ENCODE measurements at regions not wholly inside any gene's neighbourhood (a gene's known extent, or its start where the extent isn't known, plus 50 kb on each side); places are given as distances from the start of the nearest gene placed in this dataset.

- intact Hi-C loops (cut with DNase I), result no loop called here
- Histone ChIP-seq H3K9me3 (no peaks in the 10 kb centered on the region), H3K36me3 (no peaks in the 10 kb centered on the region), H3K4me3 (no peak overlapping the region), H3K4me1 (no peaks in the 10 kb centered on the region), H3K27me3 (no peaks in the 10 kb centered on the region), H3K27ac (no peak overlapping the region)
- no peak for DNase-seq (ENCODE audit: low spot score in 2 of 2)
- TF ChIP-seq CTCF (IDR thresholded peaks at IDR 0.05), result peak in 1 of 3 experiments; percentile 22
Measured at GRCh38 chr9:31119890-31120454, 1264.5 kb upstream of the ACO1 start.

GRCh38 chr9:31124389-31124788 lies 1260.1 kb upstream of the ACO1 start:
- TF ChIP-seq CTCF (IDR thresholded peaks at IDR 0.05), result no peak
- intact Hi-C loops (cut with DNase I), result no loop called here
- no peaks in the 10 kb centered on the region for H3K9me3 ChIP-seq
- no peak for DNase-seq (ENCODE audit: low spot score in 2 of 2)
- H3K4me1 ChIP-seq, result no peaks in the 10 kb centered on the region
- no peaks in the 10 kb centered on the region for H3K27me3 ChIP-seq
- no peak overlapping the region for H3K4me3 ChIP-seq
- H3K36me3 ChIP-seq, result no peaks in the 10 kb centered on the region
- H3K27ac ChIP-seq, result no peak overlapping the region

- Histone ChIP-seq H3K27me3 (no peaks in the 10 kb centered on the region), H3K9me3 (no peaks in the 10 kb centered on the region), H3K4me1 (no peaks in the 10 kb centered on the region), H3K27ac (no peak overlapping the region), H3K4me3 (no peak overlapping the region), H3K36me3 (no peaks in the 10 kb centered on the region)
- intact Hi-C loops (cut with DNase I), result no loop called here
- no peak for DNase-seq (ENCODE audit: low spot score in 2 of 2)
- TF ChIP-seq CTCF (IDR thresholded peaks at IDR 0.05), result no peak
Measured at GRCh38 chr9:31135567-31135966, 1248.9 kb upstream of the ACO1 start.

GRCh38 chr9:31136524-31136923 lies 1247.9 kb upstream of the ACO1 start:
- Histone ChIP-seq H3K4me3 (no peak overlapping the region), H3K9me3 (no peaks in the 10 kb centered on the region), H3K36me3 (no peaks in the 10 kb centered on the region), H3K27me3 (no peaks in the 10 kb centered on the region), H3K4me1 (no peaks in the 10 kb centered on the region), H3K27ac (no peak overlapping the region)
- no peak for TF ChIP-seq CTCF (IDR thresholded peaks at IDR 0.05)
- intact Hi-C loops (cut with DNase I), result no loop called here
- no peak for DNase-seq (ENCODE audit: low spot score in 2 of 2)

- TF ChIP-seq CTCF (IDR thresholded peaks at IDR 0.05), result no peak
- H3K9me3 ChIP-seq, result no peaks in the 10 kb centered on the region
- H3K4me1 ChIP-seq, result no peaks in the 10 kb centered on the region
- H3K36me3 ChIP-seq, result no peaks in the 10 kb centered on the region
- DNase-seq (ENCODE audit: low spot score in 2 of 2), result no peak
- intact Hi-C loops (cut with DNase I), result no loop called here
- H3K27ac ChIP-seq, result no peak overlapping the region
- H3K27me3 ChIP-seq, result no peaks in the 10 kb centered on the region
- H3K4me3 ChIP-seq, result no peak overlapping the region
Measured at GRCh38 chr9:31137176-31138160, 1247.0 kb upstream of the ACO1 start.

All from ascending aorta (tissue), 2 donors.